H1 (cell line): ENCODE measurements at regions not wholly inside any gene's neighbourhood (a gene's known extent, or its start where the extent isn't known, plus 50 kb on each side); places are given as distances from the start of the nearest gene placed in this dataset.

Experiments used
- CTCF ChIA-PET: fragments of 300-600 bp; sonication (Branson Sonifier 250); formaldehyde crosslinking; loops from one replicate; lab custom pipeline; 2021; ENCODE audit not compliant: partially characterized antibody; lab: Charles Lee
- POLR2A ChIA-PET: fragments of 300-600 bp; sonication (Branson Sonifier 250); formaldehyde crosslinking; loops from one replicate; lab custom pipeline; 2021; ENCODE audit warnings: inconsistent platforms; ENCODE audit not compliant: partially characterized antibody; lab: Charles Lee
- DNase-seq, 2 experiments: peaks; one replicate each; pipeline versions ENCODE4 v3.0.0 to v3.0.0-alpha.2; 2010 to 2022; ENCODE audit warnings: low spot score in 2 of 2, low read depth in 1 of 2, mixed read lengths in 1 of 2
- FAIRE-seq: peaks from 2 replicates; lab custom pipeline; 2011; peaks lifted over from hg19 to GRCh38; lab: Jason Lieb, UNC
- H2AFZ ChIP-seq: 2 replicates; pipeline ENCODE4 v1.8.1; 2012; ENCODE audit warnings: low read length, inconsistent platforms
- H2AK5ac ChIP-seq: 2 replicates; pipeline ENCODE4 v1.6.1; 2013; ENCODE audit warnings: low read depth, low read length
- H2BK120ac ChIP-seq: replicated peaks from 2 replicates; pipeline ENCODE3; 2013; ENCODE audit warnings: low read depth, low read length, inconsistent platforms
- H2BK12ac ChIP-seq: 2 replicates; pipeline ENCODE4 v1.6.1; 2013; ENCODE audit warnings: low read depth, low read length
- H2BK15ac ChIP-seq: 2 replicates; pipeline ENCODE4 v1.6.1; 2013; ENCODE audit warnings: low read length
- H2BK20ac ChIP-seq: 2 replicates; pipeline ENCODE4 v1.6.1; 2013; ENCODE audit warnings: low read length
- H2BK5ac ChIP-seq: 2 replicates; pipeline ENCODE4 v1.6.1; 2013; ENCODE audit warnings: low read depth, low read length
- H3K14ac ChIP-seq: 2 replicates; pipeline ENCODE4 v1.6.1; 2013; ENCODE audit warnings: inconsistent platforms; ENCODE audit not compliant: insufficient read length
- H3K18ac ChIP-seq: 2 replicates; pipeline ENCODE4 v1.6.1; 2013; ENCODE audit warnings: low read length; ENCODE audit errors: extremely low read depth
- H3K23ac ChIP-seq: 2 replicates; pipeline ENCODE4 v1.6.1; 2013; ENCODE audit warnings: inconsistent platforms; ENCODE audit not compliant: insufficient read length
- H3K23me2 ChIP-seq: 2 replicates; pipeline ENCODE4 v1.6.1; 2013; ENCODE audit warnings: low read depth, low read length
- H3K27ac ChIP-seq: 2 replicates; pipeline ENCODE4 v1.6.1; 2011; ENCODE audit warnings: low read depth, low read length, inconsistent platforms
- H3K27me3 ChIP-seq, 4 experiments: replicated peaks in 1 of 4; 1 replicate in 1 of 4; 2 replicates in 3 of 4; pipeline versions ENCODE4 v1.6.1 to v1.8.1; 2011 to 2013; ENCODE audit warnings: low read length in 3 of 4, mild to moderate bottlenecking in 3 of 4, inconsistent platforms in 2 of 4, mixed read lengths in 2 of 4, moderate library complexity in 1 of 4; ENCODE audit not compliant: control insufficient read depth in 3 of 4, insufficient read depth in 3 of 4; ENCODE audit errors: extremely low read depth in 1 of 4
- H3K36me3 ChIP-seq, 4 experiments: 2 replicates each; pipeline versions ENCODE4 v1.6.1 to v1.8.1; 2011 to 2013; ENCODE audit warnings: mild to moderate bottlenecking in 4 of 4, low read length in 3 of 4, moderate library complexity in 2 of 4, control low read depth in 1 of 4, inconsistent platforms in 1 of 4; ENCODE audit not compliant: insufficient read depth in 4 of 4, control insufficient read depth in 2 of 4
- H3K4ac ChIP-seq: replicated peaks from 2 replicates; pipeline ENCODE3; 2013; ENCODE audit warnings: low read length, low read depth, mixed read lengths, inconsistent platforms; ENCODE audit not compliant: insufficient read length
- H3K4me1 ChIP-seq, 4 experiments: replicated peaks in 1 of 4; 1 replicate in 1 of 4; 2 replicates in 3 of 4; pipeline versions ENCODE4 v1.6.1 to v1.8.1; 2011 to 2013; ENCODE audit warnings: low read length in 3 of 4, inconsistent platforms in 2 of 4, mixed read lengths in 1 of 4; ENCODE audit not compliant: insufficient read depth in 4 of 4, control insufficient read depth in 3 of 4
- H3K4me2 ChIP-seq, 2 experiments: 2 replicates each; pipeline versions ENCODE4 v1.6.1 to v1.8.1; 2011 to 2013; ENCODE audit warnings: low read depth in 2 of 2, low read length in 2 of 2, control low read depth in 1 of 2, inconsistent platforms in 1 of 2, mild to moderate bottlenecking in 1 of 2; ENCODE audit not compliant: insufficient read depth in 1 of 2
- H3K4me3 ChIP-seq, 4 experiments: fragments of 200-600, 300-600 bp in 1 of 4; sonication (generic), shearing (Covaris generic), sonication (Bioruptor Twin) in 1 of 4; 2 replicates each; pipeline versions ENCODE4 v1.5.1 to v1.8.1; 2011 to 2016; ENCODE audit warnings: low read length in 4 of 4, low read depth in 3 of 4, control low read depth in 2 of 4, inconsistent platforms in 2 of 4, mild to moderate bottlenecking in 2 of 4, mixed read lengths in 1 of 4, moderate library complexity in 1 of 4; ENCODE audit not compliant: insufficient read depth in 2 of 4; ENCODE audit errors: extremely low read depth in 1 of 4
- H3K56ac ChIP-seq: replicated peaks from 2 replicates; pipeline ENCODE3; 2013; ENCODE audit warnings: low read depth, mild to moderate bottlenecking, mixed read lengths, low read length, inconsistent platforms; ENCODE audit not compliant: insufficient read length
- H3K79me1 ChIP-seq: 2 replicates; pipeline ENCODE4 v1.6.1; 2013; ENCODE audit warnings: low read depth, low read length, control low read depth
- H3K79me2 ChIP-seq, 2 experiments: 2 replicates each; pipeline versions ENCODE4 v1.6.1 to v1.8.1; 2012 to 2013; ENCODE audit warnings: low read length in 2 of 2, mild to moderate bottlenecking in 2 of 2, inconsistent platforms in 1 of 2; ENCODE audit not compliant: insufficient read depth in 2 of 2, control insufficient read depth in 1 of 2
- H3K9ac ChIP-seq, 4 experiments: replicated peaks in 1 of 4; 1 replicate in 1 of 4; 2 replicates in 3 of 4; pipeline versions ENCODE4 v1.6.1 to v1.8.1; 2011 to 2013; ENCODE audit warnings: low read depth in 3 of 4, low read length in 3 of 4, control low read depth in 2 of 4, mild to moderate bottlenecking in 2 of 4, moderate library complexity in 2 of 4, inconsistent platforms in 1 of 4; ENCODE audit errors: extremely low read depth in 1 of 4
- H3K9me3 ChIP-seq, 2 experiments: 2 replicates each; pipeline versions ENCODE4 v1.6.1 to v1.8.1; 2012 to 2013; ENCODE audit warnings: mild to moderate bottlenecking in 2 of 2, moderate library complexity in 2 of 2, control low read depth in 1 of 2, inconsistent platforms in 1 of 2, low read depth in 1 of 2, low read length in 1 of 2, mixed read lengths in 1 of 2; ENCODE audit not compliant: insufficient read depth in 2 of 2
- H4K20me1 ChIP-seq, 2 experiments: replicated peaks in 1 of 2; 2 replicates each; pipeline versions ENCODE3 to v1.8.1; 2011 to 2013; ENCODE audit warnings: inconsistent platforms in 2 of 2, low read length in 2 of 2, mild to moderate bottlenecking in 1 of 2; ENCODE audit not compliant: insufficient read depth in 2 of 2, control insufficient read depth in 1 of 2
- H4K5ac ChIP-seq: 2 replicates; pipeline ENCODE4 v1.6.1; 2013; ENCODE audit warnings: low read length, low read depth, mixed read lengths, inconsistent platforms; ENCODE audit not compliant: insufficient read length
- H4K8ac ChIP-seq: 2 replicates; pipeline ENCODE4 v1.8.0; 2013; ENCODE audit warnings: mild to moderate bottlenecking, moderate library complexity, low read length, inconsistent platforms; ENCODE audit not compliant: insufficient read depth; ENCODE audit errors: extremely low read depth
- H4K91ac ChIP-seq: replicated peaks from 2 replicates; pipeline ENCODE3; 2013; ENCODE audit warnings: low read length, mixed read lengths, inconsistent platforms; ENCODE audit not compliant: insufficient read length
- ASH2L ChIP-seq: fragments of 200-600, 300-600 bp; sonication (generic); IDR thresholded peaks from one replicate; pipeline ENCODE4 v1.7.1; 2017; ENCODE audit warnings: low read length
- BCL11A ChIP-seq, 2 experiments: IDR thresholded peaks; one replicate each; pipeline ENCODE4 v1.6.1; 2011; ENCODE audit warnings: low read depth in 2 of 2, low read length in 2 of 2, mild to moderate bottlenecking in 2 of 2
- CTCF ChIP-seq, 3 experiments: IDR thresholded peaks; 1 replicate in 2 of 3; 2 replicates in 1 of 3; pipeline versions ENCODE4 v1.5.1 to v1.6.1; 2011; ENCODE audit warnings: low read length in 3 of 3, mild to moderate bottlenecking in 3 of 3, inconsistent platforms in 2 of 3, low read depth in 1 of 3, moderate library complexity in 1 of 3; ENCODE audit not compliant: insufficient read depth in 1 of 3; ENCODE audit errors: control extremely low read depth in 1 of 3
- EZH2 ChIP-seq: fragments of 200-600 bp; sonication (generic); IDR thresholded peaks from 2 replicates; pipeline ENCODE4 v1.7.1; 2012; ENCODE audit warnings: low read depth, mild to moderate bottlenecking, moderate library complexity, low read length, inconsistent platforms; ENCODE audit not compliant: severe bottlenecking
- GABPA ChIP-seq: IDR thresholded peaks from 2 replicates; pipeline ENCODE4 v1.6.1; 2011; ENCODE audit warnings: mild to moderate bottlenecking, low read length, moderate library complexity, borderline replicate concordance; ENCODE audit not compliant: insufficient read depth
- GTF2F1 ChIP-seq: IDR thresholded peaks from 2 replicates; pipeline ENCODE4 v1.6.1; 2012; ENCODE audit warnings: low read depth, low read length, improper control_type of control experiment, borderline replicate concordance
- KDM5A ChIP-seq: fragments of 200-600 bp; IDR thresholded peaks from 2 replicates; pipeline ENCODE4 v1.7.1; 2012; ENCODE audit warnings: mild to moderate bottlenecking, low read length, inconsistent platforms, mixed read lengths
- MAFK ChIP-seq: IDR thresholded peaks from 2 replicates; pipeline ENCODE4 v1.6.1; 2012; ENCODE audit warnings: low read depth, mild to moderate bottlenecking, improper control_type of control experiment, low read length
- POLR2A ChIP-seq, 2 experiments: IDR thresholded peaks; 1 replicate in 1 of 2; 2 replicates in 1 of 2; pipeline ENCODE4 v1.6.1; 2011; ENCODE audit warnings: low read depth in 2 of 2, low read length in 2 of 2, mild to moderate bottlenecking in 2 of 2; ENCODE audit errors: control extremely low read depth in 1 of 2
- POU5F1 ChIP-seq: IDR thresholded peaks from 2 replicates; pipeline ENCODE4 v1.6.1; 2011; ENCODE audit warnings: low read depth, mild to moderate bottlenecking, low read length, moderate library complexity
- WGBS, 2 experiments: shearing (Covaris generic) in 1 of 2; methylation state at CpG; one replicate each; pipeline versions ENCODE4 v1.1.6 to v1.1.7; 2013 to 2015; ENCODE audit warnings: low lambda C conversion rate in 2 of 2, mixed read lengths in 2 of 2, inconsistent platforms in 1 of 2, low coverage in 1 of 2, missing lambda C conversion rate in 1 of 2; ENCODE audit not compliant: insufficient replicate concordance in 2 of 2, insufficient coverage in 1 of 2, insufficient read length in 1 of 2; ENCODE audit errors: extremely low coverage in 1 of 2, missing lambda C conversion rate in 1 of 2; 5-methylcytosine and 5-hydroxymethylcytosine counted together

GRCh38 chr16:55007504-55007903 lies 76.8 kb downstream of the IRX5 start:
- TF ChIP-seq GABPA, result no peak
- TF ChIP-seq POLR2A (IDR thresholded peaks at IDR 0.05; ENCODE audit: control extremely low read depth in 1 of 2, low read depth in 2 of 2, low read length in 2 of 2), result no peak
- no peak for TF ChIP-seq KDM5A
- TF ChIP-seq CTCF (IDR thresholded peaks at IDR 0.05; ENCODE audit: control extremely low read depth in 1 of 3, insufficient read depth in 1 of 3, low read depth in 1 of 3, low read length in 3 of 3), result no peak
- no peak for TF ChIP-seq ASH2L
- TF ChIP-seq BCL11A (IDR thresholded peaks at IDR 0.05; ENCODE audit: low read depth in 2 of 2, low read length in 2 of 2), result no peak
- no peak for TF ChIP-seq EZH2
- TF ChIP-seq MAFK, result no peak
- no peak for TF ChIP-seq GTF2F1
- no peak for TF ChIP-seq POU5F1
- H3K9ac ChIP-seq, result no peak overlapping the region
- no peak overlapping the region for H3K14ac ChIP-seq
- no peaks in the 10 kb centered on the region for H3K79me2 ChIP-seq
- H2BK5ac ChIP-seq, result no peak overlapping the region
- no peak overlapping the region for H2BK12ac ChIP-seq
- H3K4me1 ChIP-seq, result no peaks in the 10 kb centered on the region
- no peak overlapping the region for H3K27ac ChIP-seq
- no peak overlapping the region for H2BK20ac ChIP-seq
- H3K18ac ChIP-seq, result no peak overlapping the region
- H3K4me2 ChIP-seq, result no peak overlapping the region
- no peak overlapping the region; the same call in 1 of the 2 replicates for H4K8ac ChIP-seq
- CTCF ChIA-PET, result interaction anchor here (1.4 to 1.5 kb wide), 2 partner anchors 9 to 14 kb away, joined by 3 read pairs; no protein-coding TSS in a partner anchor
- no peaks in the 10 kb centered on the region for H3K27me3 ChIP-seq
- no peaks in the 10 kb centered on the region for H3K9me3 ChIP-seq
- no peak overlapping the region for H2AFZ ChIP-seq
- no peak overlapping the region for H2AK5ac ChIP-seq
- POLR2A ChIA-PET, result no interaction called here
- no peak overlapping the region for H3K4me3 ChIP-seq
- H3K23me2 ChIP-seq, result no peaks in the 10 kb centered on the region
- no peak for FAIRE-seq
- no peaks in the 10 kb centered on the region for H3K79me1 ChIP-seq
- 91% methylated on average over 8 of the region's 8 CpGs; no CpG with 5 or more reads in 1 of the 2 experiments for WGBS, 2 experiments
- H2BK15ac ChIP-seq, result no peak overlapping the region
- H3K36me3 ChIP-seq, result no peaks in the 10 kb centered on the region
- no peak overlapping the region for H3K4ac ChIP-seq
- no peak overlapping the region for H3K56ac ChIP-seq
- DNase-seq, result no peak
- H4K20me1 ChIP-seq, result no peaks in the 10 kb centered on the region
- H4K91ac ChIP-seq, result no peak overlapping the region
- no peak overlapping the region for H3K23ac ChIP-seq
- H2BK120ac ChIP-seq, result no peak overlapping the region
- no peak overlapping the region for H4K5ac ChIP-seq
